Transverse colon (tissue), 4 donors: ENCODE measurements at regions not wholly inside any gene's neighbourhood (a gene's known extent, or its start where the extent isn't known, plus 50 kb on each side); places are given as distances from the start of the nearest gene placed in this dataset.

Experiments used
- DNase-seq: peaks from one replicate; pipeline ENCODE4 v3.0.0-alpha.2; 2019
- H3K27ac ChIP-seq, 4 donors: fragments of 200-600 bp; sonication (generic); 2 replicates each; pipeline ENCODE4 v1.5.1; 2016 to 2018; ENCODE audit warnings: inconsistent platforms in 4 of 4
- H3K27me3 ChIP-seq: fragments of 200-600 bp; sonication (generic); 2 replicates; pipeline ENCODE4 v1.5.1; 2017; ENCODE audit warnings: inconsistent platforms
- H3K36me3 ChIP-seq, 4 donors: fragments of 200-600 bp; sonication (generic); 2 replicates each; pipeline ENCODE4 v1.5.1; 2017 to 2019; ENCODE audit warnings: inconsistent platforms in 4 of 4
- H3K4me1 ChIP-seq, 4 donors: fragments of 200-600 bp; sonication (generic); 2 replicates each; pipeline ENCODE4 v1.5.1; 2017 to 2020; ENCODE audit warnings: inconsistent platforms in 4 of 4
- H3K4me3 ChIP-seq, 4 donors: fragments of 200-600 bp; sonication (generic); 1 replicate in 1 of 4; 2 replicates in 3 of 4; pipeline versions ENCODE4 v1.5.1 to v1.6.1; 2017 to 2019; ENCODE audit warnings: inconsistent platforms in 4 of 4
- H3K9me3 ChIP-seq, 2 donors: fragments of 200-600 bp; sonication (generic); 2 replicates each; pipeline ENCODE4 v1.5.1; 2017 to 2019; ENCODE audit warnings: inconsistent platforms in 2 of 2
- CTCF ChIP-seq, 5 experiments: fragments of 200-600 bp in 3 of 5; fragments of 450-650 bp in 2 of 5; sonication (generic) in 3 of 5; IDR thresholded peaks; 1 replicate in 2 of 5; 2 replicates in 3 of 5; pipeline ENCODE4 v1.5.1; 2016 to 2017; ENCODE audit warnings: antibody characterized with exemption in 5 of 5, inconsistent platforms in 3 of 5, mild to moderate bottlenecking in 2 of 5, moderate library complexity in 1 of 5
- EP300 ChIP-seq: sonication (generic); formaldehyde crosslinking; IDR thresholded peaks from one replicate; pipeline ENCODE4 v1.6.1; 2017; ENCODE audit warnings: antibody characterized with exemption, low read depth
- POLR2A ChIP-seq: fragments of 450-650 bp; IDR thresholded peaks from one replicate; pipeline ENCODE4 v1.6.1; 2016; ENCODE audit warnings: antibody characterized with exemption, mild to moderate bottlenecking, moderate library complexity
- POLR2AphosphoS5 ChIP-seq, 3 donors: sonication (generic); formaldehyde crosslinking; IDR thresholded peaks; one replicate each; pipeline ENCODE4 v1.6.1; 2016; ENCODE audit warnings: antibody characterized with exemption in 3 of 3
- WGBS, 2 donors: methylation state at CpG; one replicate each; pipeline ENCODE4 v1.1.5; 2018; ENCODE audit warnings: low coverage in 1 of 2; 5-methylcytosine and 5-hydroxymethylcytosine counted together
- in situ Hi-C, 4 donors: fragments of 200-750 bp; cut with MboI; loops; one replicate each; pipeline versions ENCODE4 v1.15.0 to v1.15.1; 2017; ENCODE audit warnings: low sequenced_read_pairs in 3 of 4, low pct_ligation_motif_present in 1 of 4, low pct_unique_long_range_greater_than_20kb in 1 of 4
- intact Hi-C: fragments of 100-400 bp; cut with DNase I; formaldehyde crosslinking; loops from one replicate; pipeline ENCODE4 v1.15.1; 2023; ENCODE audit warnings: low total_unique reads

- Histone ChIP-seq H3K9me3 (no peaks in the 10 kb centered on the region), H3K4me1 (no peaks in the 10 kb centered on the region), H3K27me3 (no peaks in the 10 kb centered on the region), H3K27ac (no peak overlapping the region), H3K36me3 (no peaks in the 10 kb centered on the region), H3K4me3 (no peak overlapping the region)
- TF ChIP-seq EP300 (no peak), POLR2AphosphoS5 (IDR thresholded peaks at IDR 0.05) (no peak), POLR2A (no peak), CTCF (IDR thresholded peaks at IDR 0.05) (no peak)
- in situ Hi-C loops (no loop called here), intact Hi-C loops (no loop called here)
- DNase-seq = no peak
Observed at GRCh38 chr6:147131532-147132128, 72.6 kb upstream of the STXBP5 start.

- H3K9me3 ChIP-seq = no peaks in the 10 kb centered on the region
- no peak for TF ChIP-seq EP300
- no peak for TF ChIP-seq POLR2AphosphoS5 (IDR thresholded peaks at IDR 0.05)
- TF ChIP-seq POLR2A = no peak
- no peak for TF ChIP-seq CTCF (IDR thresholded peaks at IDR 0.05)
- H3K27me3 ChIP-seq = no peaks in the 10 kb centered on the region
- WGBS, 2 donors = 29 to 67% methylated on average over 1 to 3 of the region's 3 CpGs
- no peaks in the 10 kb centered on the region for H3K36me3 ChIP-seq
- no peaks in the 10 kb centered on the region for H3K4me1 ChIP-seq
- intact Hi-C loops (no loop called here), in situ Hi-C loops (no loop called here)
- DNase-seq = no peak
- no peak overlapping the region for H3K27ac ChIP-seq
- H3K4me3 ChIP-seq = no peak overlapping the region
Observed at GRCh38 chr6:147132889-147133288, 71.3 kb upstream of the STXBP5 start.

DNA sequence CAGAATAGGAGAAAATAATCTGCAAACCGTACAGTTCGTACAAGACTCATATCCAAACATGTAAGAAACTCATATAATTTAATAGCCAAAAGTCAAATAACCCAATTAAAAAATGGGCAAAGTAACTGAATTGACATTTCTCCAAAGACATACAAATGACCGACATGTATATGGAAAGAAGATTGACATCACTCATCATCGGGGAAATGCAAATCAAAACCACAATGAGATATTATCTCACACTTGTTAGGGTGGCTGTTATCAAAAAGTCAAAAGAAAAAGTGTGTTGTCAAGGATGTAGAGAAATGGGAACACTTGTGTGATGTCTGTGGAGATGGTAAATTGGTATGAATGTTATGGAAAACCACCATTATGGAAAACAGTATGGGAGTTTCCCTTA is 70.5 kb upstream of the STXBP5 start:
- TF ChIP-seq EP300 (no peak), POLR2A (no peak), POLR2AphosphoS5 (IDR thresholded peaks at IDR 0.05) (no peak), CTCF (IDR thresholded peaks at IDR 0.05) (no peak)
- DNase-seq = no peak
- 86 to 88% methylated on average over 4 of the region's 4 CpGs for WGBS, 2 donors
- intact Hi-C loops (no loop called here), in situ Hi-C loops (no loop called here)
- Histone ChIP-seq H3K4me3 (no peak overlapping the region), H3K27me3 (no peaks in the 10 kb centered on the region), H3K27ac (no peak overlapping the region), H3K9me3 (no peaks in the 10 kb centered on the region), H3K36me3 (no peaks in the 10 kb centered on the region), H3K4me1 (no peaks in the 10 kb centered on the region)

GRCh38 chr6:147135211-147135681 is 69.0 kb upstream of the STXBP5 start:
- Histone ChIP-seq H3K27ac (no peak overlapping the region), H3K27me3 (no peaks in the 10 kb centered on the region), H3K36me3 (no peaks in the 10 kb centered on the region), H3K9me3 (no peaks in the 10 kb centered on the region), H3K4me3 (no peak overlapping the region), H3K4me1 (no peaks in the 10 kb centered on the region)
- DNase-seq = no peak
- in situ Hi-C loops (no loop called here), intact Hi-C loops (no loop called here)
- TF ChIP-seq CTCF (IDR thresholded peaks at IDR 0.05) = no peak
- no peak for TF ChIP-seq POLR2A
- TF ChIP-seq EP300 = no peak
- no peak for TF ChIP-seq POLR2AphosphoS5 (IDR thresholded peaks at IDR 0.05)
- WGBS, 2 donors = 70 to 83% methylated on average over 2 of the region's 2 CpGs
